ENCODE measurements at regions not wholly inside any gene's neighbourhood (a gene's known extent, or its start where the extent isn't known, plus 50 kb on each side); places are given as distances from the start of the nearest gene placed in this dataset.

DNA sequence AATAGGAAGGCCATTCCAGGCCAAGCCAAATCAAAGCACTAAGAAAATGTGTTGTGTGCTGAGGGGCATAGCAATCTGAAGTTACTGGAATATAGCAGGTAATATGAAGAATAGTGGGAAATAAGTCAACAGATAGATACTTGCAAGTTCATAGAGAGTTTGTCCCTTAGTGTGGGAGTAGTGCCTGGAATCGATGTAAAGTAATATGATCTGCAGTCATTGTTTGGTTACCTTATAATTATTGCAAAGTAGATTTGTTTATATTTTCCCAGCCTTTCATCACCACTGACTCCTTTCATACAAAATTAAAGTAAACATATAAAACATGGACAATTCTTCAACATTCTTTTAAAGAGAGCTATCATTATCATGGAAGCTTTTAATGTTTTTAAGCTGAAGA, 420.9 kb upstream of the NECTIN3 start:
- no peak for DNase-seq
- BruUV-seq (replicated peaks), result no TSS peak
- TF ChIP-seq, protein P1, sequence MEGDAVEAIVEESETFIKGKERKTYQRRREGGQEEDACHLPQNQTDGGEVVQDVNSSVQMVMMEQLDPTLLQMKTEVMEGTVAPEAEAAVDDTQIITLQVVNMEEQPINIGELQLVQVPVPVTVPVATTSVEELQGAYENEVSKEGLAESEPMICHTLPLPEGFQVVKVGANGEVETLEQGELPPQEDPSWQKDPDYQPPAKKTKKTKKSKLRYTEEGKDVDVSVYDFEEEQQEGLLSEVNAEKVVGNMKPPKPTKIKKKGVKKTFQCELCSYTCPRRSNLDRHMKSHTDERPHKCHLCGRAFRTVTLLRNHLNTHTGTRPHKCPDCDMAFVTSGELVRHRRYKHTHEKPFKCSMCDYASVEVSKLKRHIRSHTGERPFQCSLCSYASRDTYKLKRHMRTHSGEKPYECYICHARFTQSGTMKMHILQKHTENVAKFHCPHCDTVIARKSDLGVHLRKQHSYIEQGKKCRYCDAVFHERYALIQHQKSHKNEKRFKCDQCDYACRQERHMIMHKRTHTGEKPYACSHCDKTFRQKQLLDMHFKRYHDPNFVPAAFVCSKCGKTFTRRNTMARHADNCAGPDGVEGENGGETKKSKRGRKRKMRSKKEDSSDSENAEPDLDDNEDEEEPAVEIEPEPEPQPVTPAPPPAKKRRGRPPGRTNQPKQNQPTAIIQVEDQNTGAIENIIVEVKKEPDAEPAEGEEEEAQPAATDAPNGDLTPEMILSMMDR (IDR thresholded peaks at IDR 0.05; ENCODE audit: unreplicated experiment), result no peak
- Mint-ChIP-seq H3K4me3 (ENCODE audit: low read depth, unreplicated experiment) (no peak overlapping the region), H3K36me3 (ENCODE audit: insufficient read depth, unreplicated experiment) (no peaks in the 10 kb centered on the region), H3K9me3 (ENCODE audit: low read depth, unreplicated experiment) (no peaks in the 10 kb centered on the region), H3K27ac (ENCODE audit: unreplicated experiment) (no peak overlapping the region), H3K4me1 (ENCODE audit: low read depth, unreplicated experiment) (peaks cover 66% of the 10 kb centered on the region), H3K27me3 (ENCODE audit: unreplicated experiment) (no peaks in the 10 kb centered on the region)
- intact Hi-C loops (cut with micrococcal nuclease; ENCODE audit: unreplicated experiment), result no loop called here
- CTCF ChIA-PET, result no interaction called here

DNA sequence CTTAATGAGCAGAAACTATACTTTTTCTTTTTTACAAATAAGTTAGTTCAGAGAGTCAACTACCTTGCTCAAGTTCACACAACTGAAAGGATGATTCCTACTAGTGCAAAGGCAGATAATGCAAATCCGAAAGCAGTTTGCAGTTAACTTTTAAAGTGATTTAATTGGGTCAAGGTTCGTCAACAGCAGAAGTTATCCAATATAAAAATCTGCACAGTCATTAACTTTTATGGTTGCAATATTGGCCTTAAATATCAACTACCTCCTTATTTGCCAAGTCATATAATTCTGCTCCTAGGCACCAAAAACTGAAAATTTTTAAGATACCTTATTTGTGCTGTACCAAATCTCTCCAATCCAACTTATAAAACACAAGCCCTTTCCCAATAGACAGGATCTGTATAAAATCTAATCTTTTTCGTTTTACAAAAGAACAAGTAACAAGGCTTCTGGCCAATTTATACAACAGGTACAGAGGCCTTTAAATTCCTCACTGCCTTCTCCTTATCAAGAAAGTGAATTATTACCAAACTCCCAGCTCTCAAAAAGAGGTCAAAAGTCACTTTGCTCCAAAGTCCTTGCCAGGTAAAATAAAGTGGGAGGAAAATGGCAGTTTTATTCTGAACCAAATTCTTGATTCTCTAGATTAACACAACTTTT, 416.6 kb upstream of the NECTIN3 start:
- H3K9me3 Mint-ChIP-seq (ENCODE audit: low read depth, unreplicated experiment), result no peaks in the 10 kb centered on the region
- H3K4me3 Mint-ChIP-seq (ENCODE audit: low read depth, unreplicated experiment), result peak overlapping the region; percentile 51
- peak overlapping the region; percentile 68 for H3K27ac Mint-ChIP-seq (ENCODE audit: unreplicated experiment)
- no TSS peak for BruUV-seq (replicated peaks)
- intact Hi-C loops (cut with micrococcal nuclease; ENCODE audit: unreplicated experiment), result no loop called here
- H3K4me1 Mint-ChIP-seq (ENCODE audit: low read depth, unreplicated experiment), result peaks cover 53% of the 10 kb centered on the region
- DNase-seq, result no peak
- TF ChIP-seq, protein P1 (IDR thresholded peaks at IDR 0.05; ENCODE audit: unreplicated experiment), result no peak
- no peaks in the 10 kb centered on the region for H3K27me3 Mint-ChIP-seq (ENCODE audit: unreplicated experiment)
- no peaks in the 10 kb centered on the region for H3K36me3 Mint-ChIP-seq (ENCODE audit: insufficient read depth, unreplicated experiment)
- CTCF ChIA-PET, result interaction anchor here (0.5 to 1.0 kb wide), 2 partner anchors 13 to 24 kb away, joined by 3 read pairs; no protein-coding TSS in a partner anchor

DNA sequence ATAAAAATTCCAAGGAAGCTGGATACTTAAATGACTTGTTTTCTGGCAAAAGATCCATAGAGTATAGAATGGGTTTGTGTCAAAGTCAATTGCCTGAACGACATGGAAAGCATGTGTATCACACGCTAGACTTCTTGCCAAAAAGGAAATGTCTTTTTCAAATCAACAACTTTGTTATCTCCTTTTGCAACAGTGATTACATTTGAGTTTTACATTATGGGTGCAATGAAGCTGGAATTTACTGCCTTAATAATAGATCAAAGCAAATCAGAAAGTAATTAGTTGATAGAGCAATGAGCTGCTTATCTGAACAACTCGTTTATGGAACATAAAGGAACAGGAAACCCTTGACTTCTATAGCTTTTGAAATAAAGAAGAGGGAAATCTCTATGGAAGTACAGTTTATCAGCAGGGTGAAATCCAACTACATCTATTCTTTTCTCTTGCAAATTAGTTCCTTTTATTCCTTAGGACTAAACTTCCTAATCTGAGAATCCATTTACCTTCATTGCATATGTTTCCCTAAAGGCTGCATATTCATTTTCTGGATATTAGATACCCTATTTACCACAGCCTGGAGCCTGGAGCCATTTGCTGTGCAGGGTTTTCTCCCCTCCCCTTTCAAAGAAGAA, 415.1 kb upstream of the NECTIN3 start:
- TF ChIP-seq, protein P1 (IDR thresholded peaks at IDR 0.05; ENCODE audit: unreplicated experiment), result no peak
- CTCF ChIA-PET, result interaction anchor here (0.7 kb wide), 1 partner anchor 345 kb away, joined by 3 read pairs; no protein-coding TSS in a partner anchor
- intact Hi-C loops (cut with micrococcal nuclease; ENCODE audit: unreplicated experiment), result no loop called here
- H3K4me1 Mint-ChIP-seq (ENCODE audit: low read depth, unreplicated experiment), result peaks cover 37% of the 10 kb centered on the region
- no peaks in the 10 kb centered on the region for H3K36me3 Mint-ChIP-seq (ENCODE audit: insufficient read depth, unreplicated experiment)
- no peaks in the 10 kb centered on the region for H3K27me3 Mint-ChIP-seq (ENCODE audit: unreplicated experiment)
- no peak overlapping the region for H3K4me3 Mint-ChIP-seq (ENCODE audit: low read depth, unreplicated experiment)
- H3K9me3 Mint-ChIP-seq (ENCODE audit: low read depth, unreplicated experiment), result no peaks in the 10 kb centered on the region
- H3K27ac Mint-ChIP-seq (ENCODE audit: unreplicated experiment), result no peak overlapping the region
- no peak for DNase-seq
- no TSS peak for BruUV-seq (replicated peaks)

DNA sequence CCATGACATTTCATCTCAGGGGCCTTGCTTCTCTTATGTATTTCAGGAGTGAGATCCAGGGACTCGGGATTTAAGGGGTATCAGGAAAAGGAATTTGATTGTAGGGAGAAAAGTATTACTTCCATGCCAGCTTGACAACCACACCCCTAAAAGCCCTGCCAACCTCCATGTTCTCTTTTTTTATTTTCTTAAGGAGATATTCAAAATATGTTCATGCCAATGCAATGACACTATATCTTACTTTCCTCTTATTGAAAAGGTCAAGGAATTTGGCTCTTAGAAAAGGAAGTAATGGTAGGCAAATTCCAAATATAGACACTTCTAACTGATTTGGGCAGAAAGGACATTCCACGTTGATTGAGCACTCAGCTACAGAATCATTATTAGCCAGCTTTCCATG, 407.5 kb upstream of the NECTIN3 start:
- H3K4me3 Mint-ChIP-seq (ENCODE audit: low read depth, unreplicated experiment), result peak overlapping the region; percentile 24
- H3K36me3 Mint-ChIP-seq (ENCODE audit: insufficient read depth, unreplicated experiment), result peaks cover 15% of the 10 kb centered on the region
- no peaks in the 10 kb centered on the region for H3K27me3 Mint-ChIP-seq (ENCODE audit: unreplicated experiment)
- H3K9me3 Mint-ChIP-seq (ENCODE audit: low read depth, unreplicated experiment), result peaks cover 9% of the 10 kb centered on the region
- BruUV-seq (replicated peaks), result no TSS peak
- intact Hi-C loops (cut with micrococcal nuclease; ENCODE audit: unreplicated experiment), result no loop called here
- CTCF ChIA-PET, result no interaction called here
- DNase-seq, result peak; percentile 16
- H3K4me1 Mint-ChIP-seq (ENCODE audit: low read depth, unreplicated experiment), result peaks cover 53% of the 10 kb centered on the region
- TF ChIP-seq, protein P1 (IDR thresholded peaks at IDR 0.05; ENCODE audit: unreplicated experiment), result no peak
- H3K27ac Mint-ChIP-seq (ENCODE audit: unreplicated experiment), result peak overlapping the region; percentile 88

All from Calu3 (cell line).